ENCODE measurements at regions not wholly inside any gene's neighbourhood (a gene's known extent, or its start where the extent isn't known, plus 50 kb on each side); places are given as distances from the start of the nearest gene placed in this dataset.

DNA sequence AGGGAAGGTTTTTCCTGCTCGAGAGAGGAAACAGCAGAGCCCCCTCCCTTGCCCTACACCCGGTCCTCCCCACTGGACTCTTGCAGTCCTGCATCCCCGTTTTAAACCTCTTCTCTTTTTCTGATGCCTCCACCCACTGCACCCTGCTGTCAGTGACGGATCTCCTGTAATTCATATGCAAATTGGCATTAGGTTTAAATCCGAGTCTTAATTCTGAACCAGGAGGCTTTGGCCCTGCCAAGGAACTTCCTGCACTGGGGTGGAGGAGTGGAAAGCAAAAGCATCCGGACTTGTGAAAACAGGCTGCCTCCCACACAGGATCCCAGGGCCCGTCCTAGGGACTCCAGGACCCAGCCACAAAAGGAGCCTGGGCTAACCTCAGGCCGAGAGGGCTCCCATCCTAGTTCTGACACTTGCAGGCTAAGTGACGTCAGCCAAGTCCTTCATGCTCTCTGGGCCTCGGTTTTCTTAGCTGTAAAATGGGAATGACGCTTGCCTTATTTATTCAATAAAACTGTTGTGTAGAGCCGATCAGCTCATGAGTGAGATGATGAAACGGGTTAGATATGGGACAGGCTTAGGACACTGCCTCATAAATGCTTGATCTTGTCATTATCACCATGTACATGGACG is 613.3 kb downstream of the AJAP1 start:
- no peaks in the 10 kb centered on the region for H3K36me3 ChIP-seq (ENCODE audit: control insufficient read depth, insufficient read depth, low read length)
- WGBS, 2 experiments (ENCODE audit: insufficient coverage in 2 of 2), result 43 to 50% methylated on average over 14 of the region's 14 CpGs
- no peak overlapping the region for H3K4me3 ChIP-seq (ENCODE audit: extremely low read depth, insufficient read depth, low read length, poor library complexity, severe bottlenecking)
- H3K9me3 ChIP-seq (ENCODE audit: control insufficient read depth, low read length), result no peaks in the 10 kb centered on the region
- H3K27ac ChIP-seq (ENCODE audit: low read depth, low read length, severe bottlenecking), result no peak overlapping the region
- no peaks in the 10 kb centered on the region for H3K4me1 ChIP-seq (ENCODE audit: control insufficient read depth, insufficient read depth, low read length, poor library complexity, severe bottlenecking)

DNA sequence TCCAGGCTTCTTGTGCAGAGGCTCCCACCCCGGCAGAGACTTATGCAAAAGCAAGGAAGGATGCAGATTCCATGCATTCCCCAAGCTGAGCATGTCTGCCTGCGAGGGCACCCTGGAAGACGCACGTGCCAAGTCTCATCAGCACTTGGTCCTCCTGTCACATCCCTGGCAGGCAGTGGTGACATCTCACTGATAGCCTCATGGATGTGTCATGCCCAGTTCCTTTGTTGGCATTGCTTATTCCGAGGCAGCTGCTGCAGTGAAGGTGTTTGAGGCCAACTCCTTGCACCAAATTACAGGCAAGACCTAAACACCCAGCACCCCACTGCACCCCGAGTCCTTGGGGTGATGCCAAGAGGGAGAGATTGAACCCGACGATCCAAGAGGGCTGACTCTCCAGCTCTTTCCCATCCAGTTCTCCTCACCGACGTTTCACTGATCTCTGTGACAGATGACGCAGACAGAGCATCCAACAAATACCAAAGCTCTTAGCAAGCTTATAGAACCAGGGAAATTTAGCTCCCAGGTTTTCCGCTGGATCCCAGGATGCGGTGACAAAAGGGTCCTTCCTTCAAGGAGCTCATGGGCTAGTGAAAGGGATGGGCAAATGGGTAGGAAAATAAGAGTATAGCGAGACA is 611.1 kb downstream of the AJAP1 start:
- no peak overlapping the region for H3K27ac ChIP-seq (ENCODE audit: low read depth, low read length, severe bottlenecking)
- 70 to 75% methylated on average over 8 to 13 of the region's 14 CpGs for WGBS, 2 experiments (ENCODE audit: insufficient coverage in 2 of 2)
- H3K4me3 ChIP-seq (ENCODE audit: extremely low read depth, insufficient read depth, low read length, poor library complexity, severe bottlenecking), result no peak overlapping the region
- H3K36me3 ChIP-seq (ENCODE audit: control insufficient read depth, insufficient read depth, low read length), result no peaks in the 10 kb centered on the region
- no peaks in the 10 kb centered on the region for H3K4me1 ChIP-seq (ENCODE audit: control insufficient read depth, insufficient read depth, low read length, poor library complexity, severe bottlenecking)
- peaks cover 4% of the 10 kb centered on the region for H3K9me3 ChIP-seq (ENCODE audit: control insufficient read depth, low read length)

DNA sequence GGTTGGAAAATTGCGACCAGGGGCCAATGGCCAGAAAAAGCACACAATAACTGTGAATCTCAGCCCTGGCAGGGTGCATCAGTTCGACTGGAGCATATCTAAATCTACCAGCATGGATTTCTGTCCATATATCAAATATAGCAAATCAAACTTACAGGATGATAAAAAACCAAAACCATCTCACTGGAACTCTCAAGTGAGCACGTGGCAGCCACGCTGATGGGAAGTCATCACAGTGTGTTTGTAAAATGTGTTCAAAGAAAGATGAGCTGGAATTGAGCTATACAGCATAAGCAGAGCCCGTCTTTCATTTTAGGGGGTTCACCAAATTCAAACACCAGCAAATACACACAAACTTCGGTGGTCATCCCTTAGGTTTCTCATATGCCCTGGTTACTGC is 610.1 kb downstream of the AJAP1 start:
- H3K4me3 ChIP-seq (ENCODE audit: extremely low read depth, insufficient read depth, low read length, poor library complexity, severe bottlenecking), result no peak overlapping the region
- 81 to 83% methylated on average over 3 to 4 of the region's 6 CpGs for WGBS, 2 experiments (ENCODE audit: insufficient coverage in 2 of 2)
- H3K27ac ChIP-seq (ENCODE audit: low read depth, low read length, severe bottlenecking), result no peak overlapping the region

DNA sequence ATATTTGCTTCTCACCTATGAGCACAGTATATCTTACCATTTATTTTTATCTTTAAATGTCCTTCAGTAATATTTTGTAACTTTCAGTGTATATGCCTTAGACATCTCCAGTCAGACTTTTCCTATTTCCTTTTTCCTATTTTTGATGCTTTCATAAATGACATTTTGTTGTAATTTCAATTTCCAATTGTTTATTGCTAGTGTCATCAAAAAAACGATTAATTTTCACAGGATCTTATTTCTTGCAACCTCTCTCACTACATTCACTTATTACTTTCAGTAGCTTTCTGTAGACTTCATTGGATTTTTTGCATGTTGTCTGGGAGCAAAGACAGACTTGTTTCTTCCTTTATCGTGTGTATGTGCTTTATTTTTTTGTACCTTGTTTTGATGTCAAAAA is 602.4 kb downstream of the AJAP1 start:
- no peaks in the 10 kb centered on the region for H3K36me3 ChIP-seq (ENCODE audit: control insufficient read depth, insufficient read depth, low read length)
- WGBS, 2 experiments (ENCODE audit: insufficient coverage in 2 of 2), result no CpG with 5 or more reads among the region's 2 CpGs
- H3K27ac ChIP-seq (ENCODE audit: low read depth, low read length, severe bottlenecking), result no peak overlapping the region
- H3K4me1 ChIP-seq (ENCODE audit: control insufficient read depth, insufficient read depth, low read length, poor library complexity, severe bottlenecking), result no peaks in the 10 kb centered on the region
- H3K4me3 ChIP-seq (ENCODE audit: extremely low read depth, insufficient read depth, low read length, poor library complexity, severe bottlenecking), result no peak overlapping the region
- peaks cover 11% of the 10 kb centered on the region for H3K9me3 ChIP-seq (ENCODE audit: control insufficient read depth, low read length)

More for the DNA sequence above, 610.1 kb downstream of the AJAP1 start:
- H3K4me1 ChIP-seq (ENCODE audit: control insufficient read depth, insufficient read depth, low read length, poor library complexity, severe bottlenecking), result no peaks in the 10 kb centered on the region
- H3K9me3 ChIP-seq (ENCODE audit: control insufficient read depth, low read length), result peaks cover 4% of the 10 kb centered on the region
- no peaks in the 10 kb centered on the region for H3K36me3 ChIP-seq (ENCODE audit: control insufficient read depth, insufficient read depth, low read length)

DNA sequence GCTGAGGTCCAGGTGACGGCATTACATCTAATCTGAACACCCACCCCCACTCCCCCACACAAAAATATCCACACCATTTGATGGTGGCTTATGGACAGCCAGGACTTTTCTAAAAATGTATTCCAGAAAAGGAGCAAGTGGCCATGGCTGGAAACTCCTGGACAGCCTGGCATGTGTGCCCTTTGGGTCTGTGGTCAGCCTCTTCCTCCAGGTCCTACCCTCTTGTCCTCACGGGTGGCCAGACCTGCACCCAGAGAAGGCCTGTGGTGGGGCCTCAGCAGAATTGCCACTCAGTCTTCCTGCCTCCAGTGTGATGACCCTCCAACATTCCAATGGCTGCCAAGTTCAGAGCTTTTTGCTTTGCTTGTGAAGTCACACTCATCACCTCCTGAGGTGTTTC is 600.6 kb downstream of the AJAP1 start:
- Histone ChIP-seq H3K36me3 (ENCODE audit: control insufficient read depth, insufficient read depth, low read length) (no peaks in the 10 kb centered on the region), H3K9me3 (ENCODE audit: control insufficient read depth, low read length) (peaks cover 9% of the 10 kb centered on the region), H3K4me3 (ENCODE audit: extremely low read depth, insufficient read depth, low read length, poor library complexity, severe bottlenecking) (no peak overlapping the region), H3K27ac (ENCODE audit: low read depth, low read length, severe bottlenecking) (no peak overlapping the region), H3K4me1 (ENCODE audit: control insufficient read depth, insufficient read depth, low read length, poor library complexity, severe bottlenecking) (no peaks in the 10 kb centered on the region)
- WGBS, 2 experiments (ENCODE audit: insufficient coverage in 2 of 2), result 82 to 89% methylated on average over 1 to 2 of the region's 2 CpGs

DNA sequence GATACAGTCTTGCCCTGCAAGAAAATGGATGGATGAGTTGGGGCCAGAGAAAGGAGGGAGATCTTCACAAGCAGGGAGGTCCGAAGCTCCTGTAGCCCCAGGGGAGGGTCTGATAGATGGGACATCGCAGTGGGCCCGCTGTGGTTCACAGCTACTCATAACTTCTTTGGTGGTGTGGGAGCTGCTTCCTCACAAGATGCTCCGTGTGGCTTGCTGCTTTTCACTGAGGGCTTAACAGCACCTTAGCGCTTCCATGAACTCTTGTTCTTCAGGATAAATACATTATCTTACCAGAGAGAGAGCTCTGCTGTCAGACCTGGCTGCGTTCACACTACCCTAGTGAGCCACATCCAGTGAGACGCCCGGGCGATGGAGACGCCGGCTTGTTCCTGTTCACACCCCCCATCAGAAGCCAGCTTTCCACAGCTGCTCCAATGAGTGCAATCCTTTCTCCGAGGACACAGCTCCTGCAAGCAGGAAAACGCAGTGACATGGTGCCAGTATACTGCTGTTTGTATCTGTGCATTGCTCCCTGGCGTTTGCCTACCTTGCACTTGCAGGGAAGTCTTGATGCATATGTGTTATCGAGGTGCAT is 599.8 kb downstream of the AJAP1 start:
- H3K4me3 ChIP-seq (ENCODE audit: extremely low read depth, insufficient read depth, low read length, poor library complexity, severe bottlenecking), result no peak overlapping the region
- no peak overlapping the region for H3K27ac ChIP-seq (ENCODE audit: low read depth, low read length, severe bottlenecking)
- no peaks in the 10 kb centered on the region for H3K36me3 ChIP-seq (ENCODE audit: control insufficient read depth, insufficient read depth, low read length)
- peaks cover 7% of the 10 kb centered on the region for H3K9me3 ChIP-seq (ENCODE audit: control insufficient read depth, low read length)
- WGBS, 2 experiments (ENCODE audit: insufficient coverage in 2 of 2), result 84 to 86% methylated on average over 13 to 14 of the region's 15 CpGs
- H3K4me1 ChIP-seq (ENCODE audit: control insufficient read depth, insufficient read depth, low read length, poor library complexity, severe bottlenecking), result no peaks in the 10 kb centered on the region

DNA sequence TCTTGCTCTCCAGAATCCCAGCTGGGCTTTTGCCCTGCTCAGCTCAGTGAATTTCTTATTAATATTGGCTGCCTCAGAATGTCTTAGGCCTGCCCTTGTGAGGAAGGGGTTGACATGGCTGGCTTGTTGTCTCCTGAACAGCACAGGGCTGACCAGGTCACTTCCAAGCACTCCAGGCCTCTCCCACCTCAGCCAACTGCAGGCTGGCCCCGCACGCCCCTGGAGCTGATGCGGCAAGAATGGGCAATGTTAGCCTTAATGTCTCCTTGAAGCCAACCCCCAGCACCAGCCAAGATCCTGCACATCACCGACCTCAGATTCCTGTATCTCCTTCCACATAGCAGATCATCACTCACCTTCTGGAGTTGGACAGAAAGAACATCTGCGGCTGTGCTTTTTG is 598.6 kb downstream of the AJAP1 start:
- no peak overlapping the region for H3K27ac ChIP-seq (ENCODE audit: low read depth, low read length, severe bottlenecking)
- no peaks in the 10 kb centered on the region for H3K36me3 ChIP-seq (ENCODE audit: control insufficient read depth, insufficient read depth, low read length)
- no peaks in the 10 kb centered on the region for H3K9me3 ChIP-seq (ENCODE audit: control insufficient read depth, low read length)
- 73 to 96% methylated on average over 3 to 4 of the region's 5 CpGs for WGBS, 2 experiments (ENCODE audit: insufficient coverage in 2 of 2)
- H3K4me1 ChIP-seq (ENCODE audit: control insufficient read depth, insufficient read depth, low read length, poor library complexity, severe bottlenecking), result no peaks in the 10 kb centered on the region
- no peak overlapping the region for H3K4me3 ChIP-seq (ENCODE audit: extremely low read depth, insufficient read depth, low read length, poor library complexity, severe bottlenecking)

DNA sequence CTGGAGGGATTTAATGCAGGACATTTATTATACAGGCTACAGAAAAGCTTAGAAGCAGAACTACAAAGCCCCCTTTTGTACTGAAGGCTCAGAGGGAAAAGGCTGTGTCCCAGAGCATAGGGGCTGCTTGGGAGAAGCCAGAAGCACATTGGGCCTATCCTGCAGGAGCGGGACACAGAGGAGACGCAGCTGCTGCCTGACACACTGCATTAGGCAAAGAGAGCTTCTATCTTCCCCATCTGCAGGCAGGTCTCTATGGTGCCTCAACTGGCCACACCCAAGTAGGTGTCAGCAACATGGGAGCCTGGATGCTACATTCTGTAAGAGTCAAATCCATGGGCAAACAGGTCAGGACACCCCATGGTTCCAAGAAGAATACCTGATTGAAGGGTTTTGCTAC is 595.9 kb downstream of the AJAP1 start:
- H3K36me3 ChIP-seq (ENCODE audit: control insufficient read depth, insufficient read depth, low read length), result no peaks in the 10 kb centered on the region
- H3K4me1 ChIP-seq (ENCODE audit: control insufficient read depth, insufficient read depth, low read length, poor library complexity, severe bottlenecking), result no peaks in the 10 kb centered on the region
- H3K4me3 ChIP-seq (ENCODE audit: extremely low read depth, insufficient read depth, low read length, poor library complexity, severe bottlenecking), result no peak overlapping the region
- no peaks in the 10 kb centered on the region for H3K9me3 ChIP-seq (ENCODE audit: control insufficient read depth, low read length)
- no peak overlapping the region for H3K27ac ChIP-seq (ENCODE audit: low read depth, low read length, severe bottlenecking)
- 79% methylated on average over 2 of the region's 2 CpGs; no CpG with 5 or more reads in 1 of the 2 experiments for WGBS, 2 experiments (ENCODE audit: insufficient coverage in 2 of 2)

DNA sequence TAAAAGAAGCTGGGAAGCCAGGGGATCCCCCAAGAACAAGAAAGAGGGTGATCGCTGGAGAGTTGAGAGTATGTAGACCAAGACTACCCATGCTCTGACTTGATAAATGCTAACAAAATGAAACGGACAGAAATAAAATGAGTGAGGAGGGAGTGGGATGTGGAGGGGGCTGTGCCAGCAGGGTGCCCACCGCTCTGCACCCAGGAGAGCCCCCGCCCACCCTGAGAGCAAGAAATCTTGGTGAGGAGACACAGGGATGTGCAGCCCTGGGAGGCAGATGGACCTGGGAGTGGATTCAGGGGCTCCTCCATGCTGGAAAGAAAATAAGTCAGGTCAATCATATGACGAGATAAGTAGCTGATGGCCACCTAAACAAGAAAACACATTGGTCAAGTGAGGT is 590.9 kb downstream of the AJAP1 start:
- WGBS, 2 experiments (ENCODE audit: insufficient coverage in 2 of 2), result 78 to 96% methylated on average over 3 to 4 of the region's 5 CpGs
- H3K27ac ChIP-seq (ENCODE audit: low read depth, low read length, severe bottlenecking), result no peak overlapping the region
- H3K9me3 ChIP-seq (ENCODE audit: control insufficient read depth, low read length), result no peaks in the 10 kb centered on the region

DNA sequence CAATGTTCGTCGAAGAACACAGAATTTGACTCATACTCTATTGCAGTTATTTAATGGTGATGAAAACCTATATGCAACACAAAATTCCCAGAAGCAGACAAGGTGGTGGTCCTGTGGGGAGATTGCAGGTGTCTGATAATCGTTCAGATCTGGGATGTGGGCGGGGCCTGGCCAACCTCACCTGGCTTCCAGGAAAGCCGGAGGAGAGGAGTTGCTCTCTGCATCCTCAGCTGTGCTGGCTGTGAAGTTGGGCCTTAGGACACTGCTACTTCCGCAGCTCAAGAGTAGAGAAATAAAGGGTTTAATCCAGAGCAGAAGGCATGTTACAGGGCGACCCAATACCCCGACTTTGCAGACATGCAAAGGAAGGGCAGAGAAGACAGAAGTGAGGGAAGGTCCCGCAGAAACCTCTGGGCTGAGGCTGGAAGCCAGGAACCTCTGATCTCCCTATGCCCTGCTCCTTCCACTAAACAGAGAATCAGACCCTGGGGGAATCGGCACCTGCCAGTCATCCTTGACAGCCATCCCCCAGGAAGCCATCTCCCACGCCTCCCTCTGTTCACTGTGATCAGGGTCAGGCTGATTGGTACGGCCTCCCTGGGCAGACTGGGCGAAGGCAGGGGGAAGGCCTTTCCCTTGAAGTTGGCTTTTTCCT is 590.3 kb downstream of the AJAP1 start:
- H3K9me3 ChIP-seq (ENCODE audit: control insufficient read depth, low read length), result no peaks in the 10 kb centered on the region
- H3K36me3 ChIP-seq (ENCODE audit: control insufficient read depth, insufficient read depth, low read length), result no peaks in the 10 kb centered on the region
- H3K4me1 ChIP-seq (ENCODE audit: control insufficient read depth, insufficient read depth, low read length, poor library complexity, severe bottlenecking), result no peaks in the 10 kb centered on the region
- WGBS, 2 experiments (ENCODE audit: insufficient coverage in 2 of 2), result 76 to 85% methylated on average over 8 to 11 of the region's 13 CpGs
- no peak overlapping the region for H3K27ac ChIP-seq (ENCODE audit: low read depth, low read length, severe bottlenecking)
- H3K4me3 ChIP-seq (ENCODE audit: extremely low read depth, insufficient read depth, low read length, poor library complexity, severe bottlenecking), result no peak overlapping the region

More for the DNA sequence above, 590.9 kb downstream of the AJAP1 start:
- no peaks in the 10 kb centered on the region for H3K4me1 ChIP-seq (ENCODE audit: control insufficient read depth, insufficient read depth, low read length, poor library complexity, severe bottlenecking)
- no peaks in the 10 kb centered on the region for H3K36me3 ChIP-seq (ENCODE audit: control insufficient read depth, insufficient read depth, low read length)
- H3K4me3 ChIP-seq (ENCODE audit: extremely low read depth, insufficient read depth, low read length, poor library complexity, severe bottlenecking), result no peak overlapping the region

All from mesodermal cell (in vitro differentiated cells).